ENCODE measurements at regions not wholly inside any gene's neighbourhood (a gene's known extent, or its start where the extent isn't known, plus 50 kb on each side); places are given as distances from the start of the nearest gene placed in this dataset.

GRCh38 chr10:16348891-16349290 is 87.9 kb upstream of the PTER start:
- Histone ChIP-seq H3K27me3 (ENCODE audit: control insufficient read depth in 2 of 2, insufficient read depth in 2 of 2, low read length in 2 of 2) (no peaks in the 10 kb centered on the region; a peak in 1 of 5 replicates), H3K79me2 (ENCODE audit: control insufficient read depth, insufficient read depth, low read length) (no peaks in the 10 kb centered on the region), H3K9me3 (replicated peaks; ENCODE audit: control insufficient read depth, insufficient read depth, low read depth, low read length) (no peaks in the 10 kb centered on the region), H4K20me1 (replicated peaks; ENCODE audit: control insufficient read depth, insufficient read depth, low read length) (no peaks in the 10 kb centered on the region), H3K4me1 (replicated peaks in 1 of 2; ENCODE audit: control insufficient read depth in 2 of 2, insufficient read depth in 2 of 2, low read length in 2 of 2) (no peaks in the 10 kb centered on the region), H3K36me3 (ENCODE audit: control insufficient read depth, insufficient read depth, low read length) (no peaks in the 10 kb centered on the region), H3K4me2 (ENCODE audit: insufficient read depth, low read length) (no peak overlapping the region), H3K27ac (ENCODE audit: extremely low read depth, low read depth, low read length) (no peak overlapping the region), H3K9ac (ENCODE audit: insufficient read depth in 1 of 2, low read depth in 2 of 2, low read length in 2 of 2) (no peak overlapping the region), H3K9me1 (ENCODE audit: control insufficient read depth, insufficient read depth, low read length) (no peaks in the 10 kb centered on the region), H3K4me3 (no peak overlapping the region), H2AFZ (ENCODE audit: low read depth, low read length) (no peak overlapping the region)
- ChIA-PET POLR2A (no interaction called here), CTCF (ENCODE audit: low intra/inter-chr PET ratio) (no interaction called here)
- ATAC-seq (no peak), FAIRE-seq (no peak), DNase-seq (ENCODE audit: extremely low read depth in 1 of 4, low spot score in 3 of 4) (no peak)
- intact Hi-C loops (cut with micrococcal nuclease), result no loop called here
- BruUV-seq (replicated peaks), result no TSS peak
- in situ Hi-C loops (cut with MboI), result no loop called here
- TF ChIP-seq ZNF592 (IDR thresholded peaks at IDR 0.05), result no peak
- no peak for TF ChIP-seq SRSF9 (IDR thresholded peaks at IDR 0.05; ENCODE audit: borderline replicate concordance, low read depth, low read length)
- no peak for TF ChIP-seq TCF7 (IDR thresholded peaks at IDR 0.05; ENCODE audit: borderline replicate concordance)
- TF ChIP-seq CTCF (IDR thresholded peaks at IDR 0.05 in 2 of 3, conservative IDR thresholded peaks at IDR 0.05 in 1 of 3; ENCODE audit: insufficient read depth in 2 of 3, low read depth in 1 of 3, low read length in 3 of 3), result no peak
- no peak for TF ChIP-seq PYGO2 (tag; IDR thresholded peaks at IDR 0.05)
- no peak for TF ChIP-seq TSC22D4 (tag; IDR thresholded peaks at IDR 0.05)
- TF ChIP-seq STAG1 (CRISPR knock-in tag; IDR thresholded peaks at IDR 0.05; ENCODE audit: borderline replicate concordance), result no peak
- no peak for TF ChIP-seq MXI1 (IDR thresholded peaks at IDR 0.05; ENCODE audit: low read depth, low read length)
- TF ChIP-seq PBX2 (CRISPR knock-in tag; IDR thresholded peaks at IDR 0.05; ENCODE audit: low read depth), result no peak
- TF ChIP-seq PBX2 (tag; conservative IDR thresholded peaks at IDR 0.05; ENCODE audit: low read depth), result no peak
- TF ChIP-seq ZNF79 (CRISPR knock-in tag; IDR thresholded peaks at IDR 0.05; ENCODE audit: low read depth), result no peak
- no peak for TF ChIP-seq ZNF146 (CRISPR knock-in tag; IDR thresholded peaks at IDR 0.05; ENCODE audit: unreplicated experiment)
- TF ChIP-seq EHMT2 (IDR thresholded peaks at IDR 0.05), result no peak
- no peak for TF ChIP-seq RCOR1 (IDR thresholded peaks at IDR 0.05; ENCODE audit: borderline replicate concordance in 1 of 2, low read depth in 2 of 2, low read length in 2 of 2)
- TF ChIP-seq SMARCB1 (IDR thresholded peaks at IDR 0.05; ENCODE audit: insufficient read length, low read depth), result no peak
- 3% methylated on average over 4 of the region's 4 CpGs for WGBS (ENCODE audit: insufficient coverage, low coverage, missing lambda C conversion rate)
